Breast epithelium (tissue), 3 donors: ENCODE measurements at regions not wholly inside any gene's neighbourhood (a gene's known extent, or its start where the extent isn't known, plus 50 kb on each side); places are given as distances from the start of the nearest gene placed in this dataset.

Experiments
- POLR2A ChIP-seq: fragments of 450-650 bp; IDR thresholded peaks from one replicate; pipeline ENCODE4 v1.6.1; 2016; ENCODE audit warnings: antibody characterized with exemption, mild to moderate bottlenecking, moderate library complexity
- TF ChIP-seq, protein P1 (sequence below), 3 donors: fragments of 450-650 bp; IDR thresholded peaks; one replicate each; pipeline ENCODE4 v1.5.1; 2016 to 2017; ENCODE audit warnings: antibody characterized with exemption in 3 of 3, mild to moderate bottlenecking in 3 of 3, moderate library complexity in 3 of 3

GRCh38 chr9:80775530-80775929, 913.8 kb downstream of the TLE1 start:
- TF ChIP-seq, protein P1, sequence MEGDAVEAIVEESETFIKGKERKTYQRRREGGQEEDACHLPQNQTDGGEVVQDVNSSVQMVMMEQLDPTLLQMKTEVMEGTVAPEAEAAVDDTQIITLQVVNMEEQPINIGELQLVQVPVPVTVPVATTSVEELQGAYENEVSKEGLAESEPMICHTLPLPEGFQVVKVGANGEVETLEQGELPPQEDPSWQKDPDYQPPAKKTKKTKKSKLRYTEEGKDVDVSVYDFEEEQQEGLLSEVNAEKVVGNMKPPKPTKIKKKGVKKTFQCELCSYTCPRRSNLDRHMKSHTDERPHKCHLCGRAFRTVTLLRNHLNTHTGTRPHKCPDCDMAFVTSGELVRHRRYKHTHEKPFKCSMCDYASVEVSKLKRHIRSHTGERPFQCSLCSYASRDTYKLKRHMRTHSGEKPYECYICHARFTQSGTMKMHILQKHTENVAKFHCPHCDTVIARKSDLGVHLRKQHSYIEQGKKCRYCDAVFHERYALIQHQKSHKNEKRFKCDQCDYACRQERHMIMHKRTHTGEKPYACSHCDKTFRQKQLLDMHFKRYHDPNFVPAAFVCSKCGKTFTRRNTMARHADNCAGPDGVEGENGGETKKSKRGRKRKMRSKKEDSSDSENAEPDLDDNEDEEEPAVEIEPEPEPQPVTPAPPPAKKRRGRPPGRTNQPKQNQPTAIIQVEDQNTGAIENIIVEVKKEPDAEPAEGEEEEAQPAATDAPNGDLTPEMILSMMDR (IDR thresholded peaks at IDR 0.05), result no peak
- TF ChIP-seq POLR2A, result no peak
